ENCODE measurements at regions not wholly inside any gene's neighbourhood (a gene's known extent, or its start where the extent isn't known, plus 50 kb on each side); places are given as distances from the start of the nearest gene placed in this dataset.

DNA sequence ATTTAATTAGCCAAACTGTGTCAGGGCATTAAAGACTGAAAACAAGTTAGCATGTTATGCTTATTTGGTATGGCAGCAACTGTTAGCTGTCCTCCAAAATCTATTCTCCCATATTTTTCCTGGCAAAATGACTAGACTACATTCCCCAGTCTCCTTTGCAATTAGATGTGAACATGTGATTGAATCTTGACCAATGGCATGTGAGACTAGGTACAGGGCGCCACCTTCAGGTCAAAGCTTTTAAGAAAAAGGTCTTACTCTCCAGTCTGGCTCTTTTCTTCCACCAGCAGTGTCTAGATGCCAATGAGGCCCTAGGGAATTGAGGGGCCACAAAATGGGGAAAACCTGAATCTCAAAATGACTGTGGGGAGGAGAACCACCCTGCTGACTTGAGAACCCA, 408.2 kb downstream of the SMARCA1 start:
- TF ChIP-seq, protein P1, sequence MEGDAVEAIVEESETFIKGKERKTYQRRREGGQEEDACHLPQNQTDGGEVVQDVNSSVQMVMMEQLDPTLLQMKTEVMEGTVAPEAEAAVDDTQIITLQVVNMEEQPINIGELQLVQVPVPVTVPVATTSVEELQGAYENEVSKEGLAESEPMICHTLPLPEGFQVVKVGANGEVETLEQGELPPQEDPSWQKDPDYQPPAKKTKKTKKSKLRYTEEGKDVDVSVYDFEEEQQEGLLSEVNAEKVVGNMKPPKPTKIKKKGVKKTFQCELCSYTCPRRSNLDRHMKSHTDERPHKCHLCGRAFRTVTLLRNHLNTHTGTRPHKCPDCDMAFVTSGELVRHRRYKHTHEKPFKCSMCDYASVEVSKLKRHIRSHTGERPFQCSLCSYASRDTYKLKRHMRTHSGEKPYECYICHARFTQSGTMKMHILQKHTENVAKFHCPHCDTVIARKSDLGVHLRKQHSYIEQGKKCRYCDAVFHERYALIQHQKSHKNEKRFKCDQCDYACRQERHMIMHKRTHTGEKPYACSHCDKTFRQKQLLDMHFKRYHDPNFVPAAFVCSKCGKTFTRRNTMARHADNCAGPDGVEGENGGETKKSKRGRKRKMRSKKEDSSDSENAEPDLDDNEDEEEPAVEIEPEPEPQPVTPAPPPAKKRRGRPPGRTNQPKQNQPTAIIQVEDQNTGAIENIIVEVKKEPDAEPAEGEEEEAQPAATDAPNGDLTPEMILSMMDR (IDR thresholded peaks at IDR 0.05; ENCODE audit: unreplicated experiment in 3 of 3) = peak; percentile 23 to 30 (median 26)
- Mint-ChIP-seq H3K4me3 (no peak overlapping the region), H3K27ac (no peak overlapping the region), H3K27me3 (ENCODE audit: low read depth) (peaks cover 3% of the 10 kb centered on the region), H3K36me3 (ENCODE audit: low read depth) (no peaks in the 10 kb centered on the region), H3K4me1 (no peaks in the 10 kb centered on the region), H3K9me3 (no peaks in the 10 kb centered on the region)

DNA sequence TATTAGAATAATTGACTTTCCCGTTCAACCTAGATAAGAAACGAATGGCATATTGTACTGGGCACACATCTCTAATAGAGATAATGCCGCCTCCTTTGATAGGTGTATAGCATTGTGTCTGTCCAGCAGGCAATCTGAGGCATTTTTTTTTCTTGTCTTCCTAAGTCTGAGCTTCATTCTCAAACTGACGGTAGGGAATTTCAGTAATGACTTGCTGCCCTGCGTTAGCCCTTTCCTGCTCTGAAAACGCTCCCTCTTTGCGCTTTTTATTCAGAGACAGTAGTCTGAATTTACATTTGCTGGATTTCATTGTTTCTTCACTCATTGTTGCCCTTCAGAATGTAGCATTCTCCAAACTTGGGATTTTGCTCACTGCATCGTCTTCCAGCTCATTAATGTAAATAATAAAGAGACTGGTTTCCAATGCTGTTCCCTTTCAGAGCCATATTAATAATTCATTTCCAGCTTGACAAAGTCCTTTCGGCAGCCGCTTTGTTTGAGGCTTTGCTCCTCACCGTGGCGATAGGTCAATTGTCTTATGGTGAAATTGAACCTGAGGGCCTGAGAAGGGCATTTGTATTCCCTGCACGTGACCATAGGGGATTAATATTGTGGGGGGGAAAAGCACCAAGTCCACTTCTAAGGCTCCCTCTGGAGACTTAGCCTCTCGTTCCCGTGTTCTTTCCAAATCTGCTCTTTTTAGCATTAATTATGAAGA, 412.1 kb downstream of the SMARCA1 start:
- H3K27me3 Mint-ChIP-seq (ENCODE audit: low read depth) = peaks cover 9% of the 10 kb centered on the region
- no peaks in the 10 kb centered on the region for H3K9me3 Mint-ChIP-seq
- H3K36me3 Mint-ChIP-seq (ENCODE audit: low read depth) = no peaks in the 10 kb centered on the region
- H3K4me3 Mint-ChIP-seq = no peak overlapping the region
- peak overlapping the region in 1 of 3 experiments; percentile 8 for H3K27ac Mint-ChIP-seq
- TF ChIP-seq, protein P1 (IDR thresholded peaks at IDR 0.05; ENCODE audit: unreplicated experiment in 3 of 3) = no peak
- H3K4me1 Mint-ChIP-seq = peaks cover 13% of the 10 kb centered on the region

DNA sequence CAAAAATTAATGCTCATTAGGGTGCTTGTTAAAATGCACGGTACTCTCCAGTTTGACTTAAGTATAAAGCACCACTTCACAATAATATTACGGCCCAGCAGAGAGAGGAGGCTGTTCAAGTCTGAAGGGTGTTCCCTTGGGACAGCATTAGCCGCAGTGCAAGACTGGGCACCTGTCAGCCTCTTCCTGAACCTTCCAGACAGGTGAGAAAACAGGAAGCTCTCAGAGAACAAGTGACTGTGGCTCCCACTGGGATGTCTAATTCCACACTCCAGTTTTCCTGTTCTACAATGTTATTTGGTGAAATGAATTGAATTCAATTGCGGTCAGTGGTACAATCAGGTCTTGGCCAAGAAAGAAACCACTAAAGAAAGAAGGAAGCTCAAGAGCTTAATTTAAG, 414.4 kb downstream of the SMARCA1 start:
- Mint-ChIP-seq H3K4me1 (peaks cover 13% of the 10 kb centered on the region), H3K9me3 (no peaks in the 10 kb centered on the region), H3K36me3 (ENCODE audit: low read depth) (no peaks in the 10 kb centered on the region), H3K27ac (peak overlapping the region in 1 of 3 experiments; percentile 58), H3K4me3 (no peak overlapping the region), H3K27me3 (ENCODE audit: low read depth) (peaks cover 9% of the 10 kb centered on the region)
- TF ChIP-seq, protein P1 (IDR thresholded peaks at IDR 0.05; ENCODE audit: unreplicated experiment in 3 of 3) = no peak

DNA sequence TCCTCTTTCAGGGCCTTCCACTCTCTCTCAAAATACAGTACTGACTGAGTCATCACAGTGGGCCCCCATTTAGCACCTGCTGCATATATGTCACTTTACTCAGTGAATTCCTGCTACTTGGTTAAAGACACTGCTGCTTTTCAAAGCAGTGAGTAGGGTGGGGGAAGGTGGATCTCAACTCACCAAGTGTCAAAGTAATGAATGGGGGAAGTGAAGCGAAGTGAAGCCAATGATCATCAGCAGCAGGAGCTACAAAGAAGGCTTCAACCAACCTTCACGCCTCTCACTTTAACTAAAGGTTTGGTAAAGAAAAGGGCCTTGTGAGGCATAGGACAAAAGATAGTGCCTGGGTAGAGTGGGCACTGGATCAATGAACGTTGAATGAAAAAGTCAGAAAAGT, 424.1 kb downstream of the SMARCA1 start:
- H3K9me3 Mint-ChIP-seq = no peaks in the 10 kb centered on the region
- H3K4me3 Mint-ChIP-seq = no peak overlapping the region
- no peaks in the 10 kb centered on the region for H3K36me3 Mint-ChIP-seq (ENCODE audit: low read depth)
- H3K27me3 Mint-ChIP-seq (ENCODE audit: low read depth) = no peaks in the 10 kb centered on the region
- TF ChIP-seq, protein P1 (IDR thresholded peaks at IDR 0.05; ENCODE audit: unreplicated experiment in 3 of 3) = no peak
- no peaks in the 10 kb centered on the region for H3K4me1 Mint-ChIP-seq
- no peak overlapping the region for H3K27ac Mint-ChIP-seq

DNA sequence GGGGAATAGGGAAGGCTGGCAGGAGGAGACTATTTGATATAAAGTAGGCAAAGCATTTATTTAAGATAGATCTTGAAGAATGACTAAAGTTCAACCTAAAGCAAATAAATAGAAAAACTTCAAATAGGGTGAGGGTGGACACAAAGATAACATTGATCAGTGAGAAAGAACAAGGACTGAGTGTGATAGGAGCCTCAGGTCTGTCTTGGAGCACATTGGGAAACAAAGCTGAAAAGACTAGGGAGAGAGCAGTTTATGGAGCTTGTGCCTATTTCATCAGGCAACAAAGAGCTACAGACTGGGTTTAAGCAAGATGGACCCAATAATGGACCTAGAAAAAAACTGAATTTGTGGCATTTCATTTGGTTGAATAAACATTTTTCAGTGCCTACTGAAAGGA, 425.6 kb downstream of the SMARCA1 start:
- Mint-ChIP-seq H3K36me3 (ENCODE audit: low read depth) (no peaks in the 10 kb centered on the region), H3K4me3 (no peak overlapping the region), H3K27me3 (ENCODE audit: low read depth) (no peaks in the 10 kb centered on the region), H3K9me3 (no peaks in the 10 kb centered on the region), H3K4me1 (no peaks in the 10 kb centered on the region), H3K27ac (no peak overlapping the region)
- TF ChIP-seq, protein P1 (IDR thresholded peaks at IDR 0.05; ENCODE audit: unreplicated experiment in 3 of 3) = no peak

DNA sequence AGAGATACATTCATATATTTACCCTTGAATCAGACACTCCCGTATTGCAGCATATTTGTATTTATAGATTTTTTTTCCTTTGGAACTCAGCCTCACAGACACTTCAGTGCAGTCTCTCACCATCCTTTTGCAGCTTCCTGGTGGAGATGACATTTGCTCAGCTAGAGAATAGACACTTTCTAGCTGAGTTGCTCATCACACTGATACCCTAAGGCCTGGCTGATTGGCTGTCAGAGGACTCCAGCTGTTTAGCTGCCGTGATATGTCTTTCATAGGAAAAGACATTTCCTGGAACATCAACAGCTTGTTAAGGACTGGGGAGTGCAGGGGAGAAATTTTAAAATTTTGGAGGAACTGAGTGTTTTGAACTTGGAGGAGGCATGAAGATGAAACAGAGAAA, 429.6 kb downstream of the SMARCA1 start:
- H3K27ac Mint-ChIP-seq = no peak overlapping the region
- no peaks in the 10 kb centered on the region for H3K9me3 Mint-ChIP-seq
- H3K27me3 Mint-ChIP-seq (ENCODE audit: low read depth) = no peaks in the 10 kb centered on the region
- TF ChIP-seq, protein P1 (IDR thresholded peaks at IDR 0.05; ENCODE audit: unreplicated experiment in 3 of 3) = no peak
- H3K36me3 Mint-ChIP-seq (ENCODE audit: low read depth) = no peaks in the 10 kb centered on the region
- no peaks in the 10 kb centered on the region for H3K4me1 Mint-ChIP-seq
- no peak overlapping the region for H3K4me3 Mint-ChIP-seq

All from nephron (organoid).